Uterus (tissue), 2 donors: ENCODE measurements at regions not wholly inside any gene's neighbourhood (a gene's known extent, or its start where the extent isn't known, plus 50 kb on each side); places are given as distances from the start of the nearest gene placed in this dataset.

Source experiments
- POLR2A ChIP-seq, 2 donors: fragments of 450-650 bp; IDR thresholded peaks; one replicate each; pipeline ENCODE4 v1.6.1; 2016; ENCODE audit warnings: antibody characterized with exemption in 2 of 2, mild to moderate bottlenecking in 1 of 2, moderate library complexity in 1 of 2
- TF ChIP-seq, protein P1 (sequence below), 4 experiments: fragments of 200-600 bp in 2 of 4; fragments of 450-650 bp in 2 of 4; sonication (generic) in 2 of 4; IDR thresholded peaks; one replicate each; pipeline ENCODE4 v1.5.1; 2016 to 2019; ENCODE audit warnings: antibody characterized with exemption in 4 of 4, mild to moderate bottlenecking in 2 of 4, moderate library complexity in 1 of 4

DNA sequence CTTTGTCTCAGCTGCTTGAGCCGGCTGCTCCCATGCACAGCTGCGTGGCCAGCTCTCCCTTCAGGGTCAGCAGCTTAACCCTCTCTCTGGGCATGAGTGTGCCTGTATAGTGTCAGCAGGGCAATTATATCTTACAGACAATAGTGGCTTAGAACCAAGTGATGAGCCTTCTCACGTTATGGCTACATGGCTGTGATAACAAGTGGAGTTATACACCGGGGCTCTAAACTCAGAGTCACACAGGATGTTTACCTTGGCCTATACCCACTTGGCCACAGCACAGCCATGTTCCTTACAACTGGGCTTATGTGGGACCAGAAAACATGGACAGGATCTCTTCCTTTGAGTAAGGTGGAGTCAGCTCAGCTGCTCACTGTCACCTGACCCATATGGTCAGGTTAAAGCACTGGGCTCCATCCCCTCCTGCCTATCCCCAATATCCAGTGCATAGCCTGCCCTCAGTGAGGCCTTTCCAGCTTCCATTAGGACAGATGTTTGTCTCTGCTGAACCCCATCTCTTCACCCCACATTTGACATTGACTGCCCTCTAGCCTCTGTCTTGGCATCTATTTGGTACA, 294.2 kb upstream of the NCKAP5 start:
- TF ChIP-seq, protein P1, sequence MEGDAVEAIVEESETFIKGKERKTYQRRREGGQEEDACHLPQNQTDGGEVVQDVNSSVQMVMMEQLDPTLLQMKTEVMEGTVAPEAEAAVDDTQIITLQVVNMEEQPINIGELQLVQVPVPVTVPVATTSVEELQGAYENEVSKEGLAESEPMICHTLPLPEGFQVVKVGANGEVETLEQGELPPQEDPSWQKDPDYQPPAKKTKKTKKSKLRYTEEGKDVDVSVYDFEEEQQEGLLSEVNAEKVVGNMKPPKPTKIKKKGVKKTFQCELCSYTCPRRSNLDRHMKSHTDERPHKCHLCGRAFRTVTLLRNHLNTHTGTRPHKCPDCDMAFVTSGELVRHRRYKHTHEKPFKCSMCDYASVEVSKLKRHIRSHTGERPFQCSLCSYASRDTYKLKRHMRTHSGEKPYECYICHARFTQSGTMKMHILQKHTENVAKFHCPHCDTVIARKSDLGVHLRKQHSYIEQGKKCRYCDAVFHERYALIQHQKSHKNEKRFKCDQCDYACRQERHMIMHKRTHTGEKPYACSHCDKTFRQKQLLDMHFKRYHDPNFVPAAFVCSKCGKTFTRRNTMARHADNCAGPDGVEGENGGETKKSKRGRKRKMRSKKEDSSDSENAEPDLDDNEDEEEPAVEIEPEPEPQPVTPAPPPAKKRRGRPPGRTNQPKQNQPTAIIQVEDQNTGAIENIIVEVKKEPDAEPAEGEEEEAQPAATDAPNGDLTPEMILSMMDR (IDR thresholded peaks at IDR 0.05) = no peak
- no peak for TF ChIP-seq POLR2A (IDR thresholded peaks at IDR 0.05)
